ENCODE measurements at regions not wholly inside any gene's neighbourhood (a gene's known extent, or its start where the extent isn't known, plus 50 kb on each side); places are given as distances from the start of the nearest gene placed in this dataset.

DNA sequence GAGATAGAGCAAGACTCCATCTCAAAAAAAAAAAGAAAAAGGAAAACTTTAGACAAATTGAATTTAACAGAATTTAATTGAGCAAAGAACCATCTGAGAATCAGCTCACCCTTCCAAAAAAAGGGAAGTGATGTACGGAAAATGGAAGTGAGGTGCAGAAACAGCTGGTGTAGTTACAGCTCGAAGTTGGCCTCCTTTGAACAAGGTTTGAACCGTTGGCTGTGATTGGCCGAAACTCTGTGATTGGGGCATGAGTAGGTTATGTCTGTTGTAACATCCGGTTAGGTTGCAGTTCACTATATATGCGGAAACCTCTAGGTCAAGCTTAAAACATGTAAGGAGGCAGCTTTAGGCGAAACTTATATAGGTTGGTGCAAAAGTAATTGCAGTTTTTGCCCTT lies 97.9 kb upstream of the KIF26B start:
- TF ChIP-seq, protein P1, sequence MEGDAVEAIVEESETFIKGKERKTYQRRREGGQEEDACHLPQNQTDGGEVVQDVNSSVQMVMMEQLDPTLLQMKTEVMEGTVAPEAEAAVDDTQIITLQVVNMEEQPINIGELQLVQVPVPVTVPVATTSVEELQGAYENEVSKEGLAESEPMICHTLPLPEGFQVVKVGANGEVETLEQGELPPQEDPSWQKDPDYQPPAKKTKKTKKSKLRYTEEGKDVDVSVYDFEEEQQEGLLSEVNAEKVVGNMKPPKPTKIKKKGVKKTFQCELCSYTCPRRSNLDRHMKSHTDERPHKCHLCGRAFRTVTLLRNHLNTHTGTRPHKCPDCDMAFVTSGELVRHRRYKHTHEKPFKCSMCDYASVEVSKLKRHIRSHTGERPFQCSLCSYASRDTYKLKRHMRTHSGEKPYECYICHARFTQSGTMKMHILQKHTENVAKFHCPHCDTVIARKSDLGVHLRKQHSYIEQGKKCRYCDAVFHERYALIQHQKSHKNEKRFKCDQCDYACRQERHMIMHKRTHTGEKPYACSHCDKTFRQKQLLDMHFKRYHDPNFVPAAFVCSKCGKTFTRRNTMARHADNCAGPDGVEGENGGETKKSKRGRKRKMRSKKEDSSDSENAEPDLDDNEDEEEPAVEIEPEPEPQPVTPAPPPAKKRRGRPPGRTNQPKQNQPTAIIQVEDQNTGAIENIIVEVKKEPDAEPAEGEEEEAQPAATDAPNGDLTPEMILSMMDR (IDR thresholded peaks at IDR 0.05) = no peak
- no peak for TF ChIP-seq POLR2A (IDR thresholded peaks at IDR 0.05)

All from body of pancreas (tissue), 4 donors.